Activated CD4-positive, alpha-beta T cell treated with anti-CD3 and anti-CD28 coated beads, Interleukin-2, amount 10 ng/mL, durations not matched to agents 24 days and 14 days (primary cell): ENCODE measurements at regions not wholly inside any gene's neighbourhood (a gene's known extent, or its start where the extent isn't known, plus 50 kb on each side); places are given as distances from the start of the nearest gene placed in this dataset.

Experiments
- DNase-seq: peaks from one replicate; pipeline ENCODE4 v3.0.0; 2022
- H3K27ac Mint-ChIP-seq: one replicate; pipeline ENCODE4 v1.8.0; 2022; ENCODE audit warnings: mild to moderate bottlenecking, mixed read lengths
- H3K27me3 Mint-ChIP-seq: one replicate; pipeline ENCODE4 v1.8.0; 2022; ENCODE audit warnings: mixed read lengths
- H3K36me3 Mint-ChIP-seq: one replicate; pipeline ENCODE4 v1.8.0; 2022; ENCODE audit warnings: low read depth, mild to moderate bottlenecking, mixed read lengths
- H3K4me1 Mint-ChIP-seq: one replicate; pipeline ENCODE4 v1.8.0; 2021; ENCODE audit warnings: mixed read lengths
- H3K4me3 Mint-ChIP-seq: one replicate; pipeline ENCODE4 v1.8.0; 2022; ENCODE audit warnings: mild to moderate bottlenecking, moderate library complexity, mixed read lengths
- H3K9me3 Mint-ChIP-seq: one replicate; pipeline ENCODE4 v1.8.0; 2021; ENCODE audit warnings: mixed read lengths
- intact Hi-C: fragments of 100-400 bp; cut with micrococcal nuclease; formaldehyde crosslinking; loops from one replicate; pipeline ENCODE4 v1.15.1; 2023

GRCh38 chr7:35581605-35582210, 113.2 kb downstream of the HERPUD2 start:
- peaks cover 8% of the 10 kb centered on the region for H3K27me3 Mint-ChIP-seq
- no peaks in the 10 kb centered on the region for H3K4me1 Mint-ChIP-seq
- DNase-seq, result no peak
- no peak overlapping the region for H3K27ac Mint-ChIP-seq
- intact Hi-C loops, result no loop called here
- H3K9me3 Mint-ChIP-seq, result no peaks in the 10 kb centered on the region
- H3K4me3 Mint-ChIP-seq, result no peak overlapping the region
- no peaks in the 10 kb centered on the region for H3K36me3 Mint-ChIP-seq

GRCh38 chr7:35576031-35576573, 118.8 kb downstream of the HERPUD2 start:
- DNase-seq, result no peak
- Mint-ChIP-seq H3K9me3 (no peaks in the 10 kb centered on the region), H3K27me3 (peaks cover 1% of the 10 kb centered on the region), H3K36me3 (no peaks in the 10 kb centered on the region), H3K4me3 (no peak overlapping the region), H3K27ac (no peak overlapping the region), H3K4me1 (no peaks in the 10 kb centered on the region)
- intact Hi-C loops, result no loop called here

DNA sequence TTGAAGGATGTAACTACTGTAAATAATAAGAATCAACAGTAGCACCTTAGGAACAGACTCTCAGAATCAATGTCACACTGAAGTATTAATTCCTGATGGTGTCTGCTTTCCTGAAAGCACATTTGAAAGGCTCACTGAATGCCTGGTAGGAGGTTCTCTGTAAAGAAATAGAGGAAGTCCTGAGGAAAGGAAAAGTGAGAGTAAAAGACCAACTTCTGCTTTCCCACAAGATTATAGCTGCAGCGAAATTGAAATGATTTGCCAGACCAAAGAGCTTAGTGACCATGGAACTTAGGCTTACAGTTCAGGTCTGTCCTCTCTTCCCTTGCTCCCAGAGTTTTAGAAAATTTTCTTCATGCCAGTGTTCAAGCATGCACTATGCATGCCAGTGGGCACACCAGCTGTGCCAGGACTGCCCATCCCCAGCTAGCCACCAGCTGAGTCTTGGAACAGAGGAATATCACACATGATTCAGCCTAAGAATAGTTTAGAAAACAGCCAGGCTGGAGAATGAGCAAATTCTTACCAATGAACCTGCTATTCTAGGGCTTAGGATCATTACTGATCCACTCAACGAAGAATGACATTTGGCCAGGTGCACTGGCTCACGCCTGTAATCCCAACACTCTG, 123.2 kb downstream of the HERPUD2 start:
- H3K27me3 Mint-ChIP-seq, result peaks cover 5% of the 10 kb centered on the region
- H3K36me3 Mint-ChIP-seq, result no peaks in the 10 kb centered on the region
- H3K9me3 Mint-ChIP-seq, result no peaks in the 10 kb centered on the region
- H3K4me1 Mint-ChIP-seq, result no peaks in the 10 kb centered on the region
- DNase-seq, result no peak
- no peak overlapping the region for H3K27ac Mint-ChIP-seq
- H3K4me3 Mint-ChIP-seq, result no peak overlapping the region
- intact Hi-C loops, result no loop called here

DNA sequence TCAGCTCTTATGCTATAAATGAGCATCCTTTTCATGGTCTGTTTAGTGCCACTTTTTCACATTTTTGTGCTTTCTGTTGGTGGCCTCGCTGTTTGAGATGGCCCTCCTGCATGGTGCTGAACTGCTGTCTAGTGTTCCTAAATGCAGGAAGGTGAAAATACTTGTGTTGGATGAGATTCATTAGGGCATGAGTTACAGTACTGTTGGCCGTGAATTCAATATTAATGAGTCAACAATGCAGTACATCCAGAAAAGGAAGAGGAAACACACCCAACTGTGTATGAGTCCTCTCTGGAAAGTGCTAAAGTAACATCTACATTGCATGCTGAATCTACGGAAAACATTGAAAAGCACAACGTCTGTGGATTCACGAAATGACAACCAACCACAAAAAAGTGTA, 124.0 kb downstream of the HERPUD2 start:
- no peak overlapping the region for H3K27ac Mint-ChIP-seq
- intact Hi-C loops, result no loop called here
- H3K4me3 Mint-ChIP-seq, result no peak overlapping the region
- no peak for DNase-seq
- peaks cover 7% of the 10 kb centered on the region for H3K27me3 Mint-ChIP-seq
- H3K36me3 Mint-ChIP-seq, result no peaks in the 10 kb centered on the region
- H3K9me3 Mint-ChIP-seq, result no peaks in the 10 kb centered on the region
- no peaks in the 10 kb centered on the region for H3K4me1 Mint-ChIP-seq

DNA sequence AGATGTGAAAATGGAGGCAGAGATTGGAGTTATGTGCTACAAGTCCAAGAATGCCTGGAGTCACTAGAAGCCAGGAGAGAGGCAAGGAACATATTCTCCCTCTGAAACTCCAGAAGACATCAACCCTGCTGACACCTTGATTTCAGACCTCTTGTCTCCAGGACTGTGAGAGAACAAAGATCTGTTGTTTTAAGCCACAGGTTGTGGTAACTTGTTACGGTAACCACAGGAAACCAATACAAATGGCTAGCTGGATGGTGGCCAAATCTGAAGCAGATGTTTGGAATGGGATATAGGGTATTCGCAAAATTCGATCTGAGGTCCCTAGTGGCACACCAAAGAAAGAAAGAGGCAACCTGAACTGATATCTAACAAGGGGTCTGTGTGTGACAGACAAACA, 129.0 kb downstream of the HERPUD2 start:
- no peaks in the 10 kb centered on the region for H3K36me3 Mint-ChIP-seq
- no peaks in the 10 kb centered on the region for H3K9me3 Mint-ChIP-seq
- DNase-seq, result no peak
- intact Hi-C loops, result no loop called here
- H3K4me3 Mint-ChIP-seq, result no peak overlapping the region
- H3K27ac Mint-ChIP-seq, result no peak overlapping the region
- H3K27me3 Mint-ChIP-seq, result peaks cover 26% of the 10 kb centered on the region
- H3K4me1 Mint-ChIP-seq, result no peaks in the 10 kb centered on the region

- H3K9me3 Mint-ChIP-seq, result no peaks in the 10 kb centered on the region
- peaks cover 2% of the 10 kb centered on the region for H3K4me1 Mint-ChIP-seq
- H3K36me3 Mint-ChIP-seq, result no peaks in the 10 kb centered on the region
- no peak for DNase-seq
- intact Hi-C loops, result no loop called here
- no peak overlapping the region for H3K4me3 Mint-ChIP-seq
- H3K27me3 Mint-ChIP-seq, result peaks cover 21% of the 10 kb centered on the region
- H3K27ac Mint-ChIP-seq, result no peak overlapping the region
Observed at GRCh38 chr7:35558841-35559240, 136.1 kb downstream of the HERPUD2 start.

- H3K4me1 Mint-ChIP-seq, result peaks cover 2% of the 10 kb centered on the region
- H3K36me3 Mint-ChIP-seq, result no peaks in the 10 kb centered on the region
- H3K27ac Mint-ChIP-seq, result no peak overlapping the region
- no peak for DNase-seq
- H3K9me3 Mint-ChIP-seq, result no peaks in the 10 kb centered on the region
- peaks cover 25% of the 10 kb centered on the region for H3K27me3 Mint-ChIP-seq
- intact Hi-C loops, result no loop called here
- H3K4me3 Mint-ChIP-seq, result no peak overlapping the region
Observed at GRCh38 chr7:35556515-35557471, 138.1 kb downstream of the HERPUD2 start.

DNA sequence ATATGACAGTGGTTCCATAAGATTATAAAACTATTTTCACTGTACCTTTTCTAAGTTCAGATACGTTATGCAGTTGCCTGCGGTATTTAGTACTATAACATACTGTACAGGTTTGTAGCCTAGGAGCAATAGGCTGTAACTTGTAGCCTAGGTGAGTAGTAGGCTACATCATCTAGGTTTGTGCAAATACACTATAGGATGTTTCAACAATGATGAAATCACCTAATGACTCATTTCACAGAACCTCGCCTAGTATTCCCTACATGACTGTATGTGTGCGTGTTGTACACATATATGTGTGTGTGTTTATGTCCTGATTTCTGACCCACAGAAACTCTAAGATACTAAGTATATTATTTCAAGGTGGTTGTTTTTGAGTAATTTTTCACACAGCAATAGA, 139.0 kb downstream of the HERPUD2 start:
- peaks cover 21% of the 10 kb centered on the region for H3K27me3 Mint-ChIP-seq
- no peaks in the 10 kb centered on the region for H3K36me3 Mint-ChIP-seq
- intact Hi-C loops, result no loop called here
- H3K9me3 Mint-ChIP-seq, result no peaks in the 10 kb centered on the region
- H3K4me3 Mint-ChIP-seq, result no peak overlapping the region
- DNase-seq, result no peak
- H3K4me1 Mint-ChIP-seq, result peaks cover 2% of the 10 kb centered on the region
- H3K27ac Mint-ChIP-seq, result no peak overlapping the region

GRCh38 chr7:35555386-35555785, 139.5 kb downstream of the HERPUD2 start:
- H3K36me3 Mint-ChIP-seq, result no peaks in the 10 kb centered on the region
- no peaks in the 10 kb centered on the region for H3K9me3 Mint-ChIP-seq
- intact Hi-C loops, result no loop called here
- peaks cover 17% of the 10 kb centered on the region for H3K27me3 Mint-ChIP-seq
- no peak overlapping the region for H3K4me3 Mint-ChIP-seq
- peaks cover 2% of the 10 kb centered on the region for H3K4me1 Mint-ChIP-seq
- no peak overlapping the region for H3K27ac Mint-ChIP-seq
- DNase-seq, result no peak

- H3K4me3 Mint-ChIP-seq, result no peak overlapping the region
- H3K4me1 Mint-ChIP-seq, result peaks cover 2% of the 10 kb centered on the region
- H3K27me3 Mint-ChIP-seq, result peaks cover 17% of the 10 kb centered on the region
- no peaks in the 10 kb centered on the region for H3K9me3 Mint-ChIP-seq
- intact Hi-C loops, result no loop called here
- DNase-seq, result no peak
- H3K36me3 Mint-ChIP-seq, result no peaks in the 10 kb centered on the region
- H3K27ac Mint-ChIP-seq, result no peak overlapping the region
Observed at GRCh38 chr7:35553519-35553918, 141.4 kb downstream of the HERPUD2 start.

DNA sequence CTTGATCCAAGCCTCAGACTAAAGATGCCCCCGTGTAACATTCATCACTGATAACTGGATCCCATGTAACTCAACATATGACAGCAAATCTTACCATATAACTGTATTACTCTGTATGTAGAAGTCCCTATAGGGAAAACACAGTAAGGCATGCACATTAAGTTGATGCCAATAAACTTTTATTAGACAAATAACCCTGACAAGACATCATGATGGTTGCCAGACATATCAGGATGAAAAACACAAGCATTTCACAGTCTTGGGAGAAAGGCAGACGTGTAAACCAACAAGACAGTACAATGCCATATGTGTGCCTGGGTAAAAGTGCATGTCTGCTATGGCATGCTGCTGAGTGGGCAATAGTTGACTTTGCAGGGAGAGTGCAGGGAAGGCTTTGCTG, 142.2 kb downstream of the HERPUD2 start:
- intact Hi-C loops, result no loop called here
- Mint-ChIP-seq H3K9me3 (no peaks in the 10 kb centered on the region), H3K4me1 (peaks cover 2% of the 10 kb centered on the region), H3K36me3 (no peaks in the 10 kb centered on the region), H3K27ac (no peak overlapping the region), H3K27me3 (peaks cover 17% of the 10 kb centered on the region), H3K4me3 (no peak overlapping the region)
- no peak for DNase-seq

DNA sequence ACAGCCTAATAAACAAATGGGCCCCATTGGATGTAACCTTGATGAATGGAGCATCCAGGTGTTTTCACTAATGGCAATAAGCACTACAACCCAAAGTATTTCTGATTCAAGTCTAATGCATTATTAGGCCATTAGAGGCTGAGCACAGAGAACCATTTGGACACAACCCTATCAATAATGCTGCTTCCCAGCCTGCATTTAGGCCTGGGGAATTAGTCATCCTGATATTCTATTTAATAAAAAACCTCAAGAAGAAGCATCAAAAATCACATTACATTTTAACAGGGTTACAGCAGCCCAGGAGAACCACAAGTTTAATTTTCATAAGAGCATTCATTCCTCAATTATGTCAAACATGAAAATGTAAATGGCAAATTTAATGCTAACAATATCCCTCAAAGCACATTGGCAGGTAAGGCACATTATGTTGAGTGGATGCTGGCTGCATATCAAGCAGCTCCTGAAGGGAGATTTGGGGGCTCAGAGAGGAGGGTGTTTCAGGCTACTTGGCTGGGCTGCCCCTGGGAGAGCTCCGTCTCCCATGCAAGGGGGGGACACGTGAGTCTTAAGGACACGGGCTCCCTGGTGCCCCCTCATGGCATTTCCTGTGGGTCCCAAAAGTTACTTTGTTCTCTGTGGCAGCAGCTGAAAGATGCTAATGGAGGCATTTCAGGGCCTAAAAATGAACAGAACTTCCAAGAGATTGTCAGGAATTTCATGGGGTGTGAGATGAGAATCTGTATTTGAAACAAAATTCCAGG, 143.4 kb downstream of the HERPUD2 start:
- Mint-ChIP-seq H3K27me3 (peaks cover 17% of the 10 kb centered on the region), H3K4me1 (no peaks in the 10 kb centered on the region), H3K36me3 (no peaks in the 10 kb centered on the region), H3K4me3 (no peak overlapping the region), H3K27ac (no peak overlapping the region), H3K9me3 (no peaks in the 10 kb centered on the region)
- no peak for DNase-seq
- intact Hi-C loops, result no loop called here

GRCh38 chr7:35550831-35551230, 144.1 kb downstream of the HERPUD2 start:
- H3K9me3 Mint-ChIP-seq, result no peaks in the 10 kb centered on the region
- no peak overlapping the region for H3K27ac Mint-ChIP-seq
- DNase-seq, result no peak
- intact Hi-C loops, result no loop called here
- no peaks in the 10 kb centered on the region for H3K4me1 Mint-ChIP-seq
- H3K4me3 Mint-ChIP-seq, result no peak overlapping the region
- H3K36me3 Mint-ChIP-seq, result no peaks in the 10 kb centered on the region
- peaks cover 19% of the 10 kb centered on the region for H3K27me3 Mint-ChIP-seq
